ENCODE measurements at regions not wholly inside any gene's neighbourhood (a gene's known extent, or its start where the extent isn't known, plus 50 kb on each side); places are given as distances from the start of the nearest gene placed in this dataset.

- H3K79me2 ChIP-seq (ENCODE audit: insufficient read depth, low read length): no peaks in the 10 kb centered on the region
- no peak overlapping the region for H3K9ac ChIP-seq (ENCODE audit: low read depth, low read length)
- H3K4me1 ChIP-seq (ENCODE audit: insufficient read depth, low read length): no peaks in the 10 kb centered on the region
- no peak overlapping the region for H3K27ac ChIP-seq (ENCODE audit: low read length)
- H4K20me1 ChIP-seq (ENCODE audit: insufficient read depth, low read length): no peaks in the 10 kb centered on the region
- H3K9me3 ChIP-seq (ENCODE audit: insufficient read depth, low read length, severe bottlenecking): no peaks in the 10 kb centered on the region
- H3K4me2 ChIP-seq (ENCODE audit: insufficient read depth, low read length): no peak overlapping the region
- H3K4me3 ChIP-seq (ENCODE audit: low read depth in 1 of 2, low read length in 2 of 2): no peak overlapping the region
- ATAC-seq (ENCODE audit: insufficient read depth, low read depth) (no peak), DNase-seq (no peak)
- TF ChIP-seq CTCF (IDR thresholded peaks at IDR 0.05; ENCODE audit: borderline replicate concordance, extremely low read depth, low read length, poor library complexity, severe bottlenecking) (no peak), EZH2 (IDR thresholded peaks at IDR 0.05; ENCODE audit: borderline replicate concordance, low read depth, low read length, severe bottlenecking) (no peak)
- H3K27me3 ChIP-seq (ENCODE audit: insufficient read depth, low read length, poor library complexity): peaks cover 5% of the 10 kb centered on the region
- no peaks in the 10 kb centered on the region for H3K36me3 ChIP-seq (ENCODE audit: insufficient read depth, low read length)
- H2AFZ ChIP-seq (ENCODE audit: low read depth, low read length): no peak overlapping the region
Measured at GRCh38 chr2:60621688-60622429, 68.4 kb upstream of the BCL11A start.

GRCh38 chr2:60623040-60623439 is 69.6 kb upstream of the BCL11A start:
- no peak for ATAC-seq (ENCODE audit: insufficient read depth, low read depth)
- TF ChIP-seq EZH2 (IDR thresholded peaks at IDR 0.05; ENCODE audit: borderline replicate concordance, low read depth, low read length, severe bottlenecking) (no peak), CTCF (IDR thresholded peaks at IDR 0.05; ENCODE audit: borderline replicate concordance, extremely low read depth, low read length, poor library complexity, severe bottlenecking) (no peak)
- Histone ChIP-seq H3K9me3 (ENCODE audit: insufficient read depth, low read length, severe bottlenecking) (no peaks in the 10 kb centered on the region), H2AFZ (ENCODE audit: low read depth, low read length) (no peak overlapping the region), H3K36me3 (ENCODE audit: insufficient read depth, low read length) (no peaks in the 10 kb centered on the region), H4K20me1 (ENCODE audit: insufficient read depth, low read length) (no peaks in the 10 kb centered on the region), H3K9ac (ENCODE audit: low read depth, low read length) (no peak overlapping the region), H3K4me3 (ENCODE audit: low read depth in 1 of 2, low read length in 2 of 2) (no peak overlapping the region), H3K27ac (ENCODE audit: low read length) (no peak overlapping the region), H3K4me1 (ENCODE audit: insufficient read depth, low read length) (no peaks in the 10 kb centered on the region), H3K27me3 (ENCODE audit: insufficient read depth, low read length, poor library complexity) (peaks cover 12% of the 10 kb centered on the region), H3K4me2 (ENCODE audit: insufficient read depth, low read length) (no peak overlapping the region), H3K79me2 (ENCODE audit: insufficient read depth, low read length) (no peaks in the 10 kb centered on the region)
- no peak for DNase-seq

GRCh38 chr2:60627412-60627811 is 74.0 kb upstream of the BCL11A start:
- Histone ChIP-seq H3K4me3 (ENCODE audit: low read depth in 1 of 2, low read length in 2 of 2) (no peak overlapping the region), H3K9ac (ENCODE audit: low read depth, low read length) (no peak overlapping the region), H3K4me2 (ENCODE audit: insufficient read depth, low read length) (no peak overlapping the region), H3K36me3 (ENCODE audit: insufficient read depth, low read length) (no peaks in the 10 kb centered on the region), H4K20me1 (ENCODE audit: insufficient read depth, low read length) (no peaks in the 10 kb centered on the region), H3K4me1 (ENCODE audit: insufficient read depth, low read length) (no peaks in the 10 kb centered on the region), H3K79me2 (ENCODE audit: insufficient read depth, low read length) (no peaks in the 10 kb centered on the region), H3K9me3 (ENCODE audit: insufficient read depth, low read length, severe bottlenecking) (no peaks in the 10 kb centered on the region), H2AFZ (ENCODE audit: low read depth, low read length) (no peak overlapping the region), H3K27ac (ENCODE audit: low read length) (no peak overlapping the region), H3K27me3 (ENCODE audit: insufficient read depth, low read length, poor library complexity) (peaks cover 20% of the 10 kb centered on the region)
- ATAC-seq (ENCODE audit: insufficient read depth, low read depth) (no peak), DNase-seq (no peak)
- no peak for TF ChIP-seq CTCF (IDR thresholded peaks at IDR 0.05; ENCODE audit: borderline replicate concordance, extremely low read depth, low read length, poor library complexity, severe bottlenecking)
- TF ChIP-seq EZH2 (IDR thresholded peaks at IDR 0.05; ENCODE audit: borderline replicate concordance, low read depth, low read length, severe bottlenecking): no peak
